Naive thymus-derived CD4-positive, alpha-beta T cell (primary cell): ENCODE measurements at regions not wholly inside any gene's neighbourhood (a gene's known extent, or its start where the extent isn't known, plus 50 kb on each side); places are given as distances from the start of the nearest gene placed in this dataset.

Experiments used
- ATAC-seq: fragments of 150-1000 bp; cut with Tn5 transposase; 2 replicates; pipeline ENCODE4 v1.10.0; 2021; ENCODE audit warnings: mild to moderate bottlenecking, moderate library complexity
- CTCF ChIA-PET: fragments of 350-600 bp; sonication (Branson Sonifier 250); formaldehyde crosslinking; loops from one replicate; lab custom pipeline; 2021; ENCODE audit warnings: antibody characterized with exemption; lab: Charles Lee
- POLR2A ChIA-PET: fragments of 350-600 bp; sonication (Branson Sonifier 250); formaldehyde crosslinking; loops from one replicate; lab custom pipeline; 2021; ENCODE audit warnings: antibody characterized with exemption, inconsistent platforms; lab: Charles Lee
- DNase-seq, 9 donors: peaks; one replicate each; pipeline versions ENCODE4 v3.0.0 to v3.0.0-alpha.2; 2020 to 2022; ENCODE audit warnings: mixed read lengths in 1 of 9
- H3K27ac ChIP-seq: one replicate; pipeline ENCODE4 v1.7.0; 2013; ENCODE audit warnings: mild to moderate bottlenecking, low read depth, low read length, moderate library complexity
- H3K27me3 ChIP-seq, 2 donors: one replicate each; pipeline ENCODE4 v1.7.0; 2013; ENCODE audit warnings: low read length in 2 of 2, mild to moderate bottlenecking in 2 of 2, moderate library complexity in 2 of 2; ENCODE audit not compliant: control insufficient read depth in 2 of 2, insufficient read depth in 2 of 2
- H3K36me3 ChIP-seq, 3 experiments: 1 replicate in 2 of 3; 2 replicates in 1 of 3; pipeline ENCODE4 v1.7.0; 2013; ENCODE audit warnings: low read length in 3 of 3, mild to moderate bottlenecking in 3 of 3, moderate library complexity in 1 of 3; ENCODE audit not compliant: insufficient read depth in 3 of 3, control insufficient read depth in 2 of 3
- H3K4me1 ChIP-seq, 2 donors: one replicate each; pipeline ENCODE4 v1.7.0; 2013; ENCODE audit warnings: low read length in 2 of 2, mild to moderate bottlenecking in 2 of 2, moderate library complexity in 1 of 2; ENCODE audit not compliant: control insufficient read depth in 2 of 2, insufficient read depth in 2 of 2
- H3K4me3 ChIP-seq: 2 replicates; pipeline ENCODE4 v1.7.0; 2013; ENCODE audit warnings: mild to moderate bottlenecking, low read length
- H3K9me3 ChIP-seq, 3 experiments: 1 replicate in 2 of 3; 2 replicates in 1 of 3; pipeline ENCODE4 v1.7.0; 2013; ENCODE audit warnings: low read length in 3 of 3; ENCODE audit not compliant: control insufficient read depth in 2 of 3
- H3K27ac Mint-ChIP-seq, 9 donors: one replicate each; pipeline ENCODE4 v1.8.0; 2020 to 2022; ENCODE audit warnings: mixed read lengths in 9 of 9, mild to moderate bottlenecking in 8 of 9, moderate library complexity in 5 of 9, inconsistent platforms in 2 of 9
- H3K27me3 Mint-ChIP-seq, 5 donors: one replicate each; pipeline ENCODE4 v1.8.0; 2021 to 2022; ENCODE audit warnings: mixed read lengths in 5 of 5, mild to moderate bottlenecking in 1 of 5
- H3K36me3 Mint-ChIP-seq, 5 donors: one replicate each; pipeline ENCODE4 v1.8.0; 2020 to 2022; ENCODE audit warnings: mixed read lengths in 5 of 5, mild to moderate bottlenecking in 3 of 5, inconsistent platforms in 1 of 5
- H3K4me1 Mint-ChIP-seq, 7 donors: one replicate each; pipeline ENCODE4 v1.8.0; 2020 to 2022; ENCODE audit warnings: mixed read lengths in 7 of 7, mild to moderate bottlenecking in 3 of 7, inconsistent platforms in 1 of 7
- H3K4me3 Mint-ChIP-seq, 10 donors: one replicate each; pipeline ENCODE4 v1.8.0; 2020 to 2022; ENCODE audit warnings: mild to moderate bottlenecking in 10 of 10, mixed read lengths in 10 of 10, moderate library complexity in 6 of 10, inconsistent platforms in 2 of 10
- H3K9me3 Mint-ChIP-seq, 11 donors: one replicate each; pipeline ENCODE4 v1.8.0; 2020 to 2022; ENCODE audit warnings: mixed read lengths in 11 of 11, mild to moderate bottlenecking in 4 of 11, inconsistent platforms in 1 of 11, moderate library complexity in 1 of 11
- intact Hi-C, 2 donors: fragments of 100-400 bp; cut with micrococcal nuclease; formaldehyde crosslinking; loops; one replicate each; pipeline ENCODE4 v1.15.1; 2023

- Histone ChIP-seq H3K4me1 (no peaks in the 10 kb centered on the region), H3K36me3 (no peaks in the 10 kb centered on the region), H3K27me3 (no peaks in the 10 kb centered on the region), H3K9me3 (no peaks in the 10 kb centered on the region), H3K27ac (no peak overlapping the region), H3K4me3 (no peak overlapping the region)
- DNase-seq: no peak
- H3K4me1 Mint-ChIP-seq: no peaks in the 10 kb centered on the region
- H3K9me3 Mint-ChIP-seq: peaks cover 0 to 2% (median 0%) of the 10 kb centered on the region in 11 donors
- H3K4me3 Mint-ChIP-seq: no peak overlapping the region
- H3K27me3 Mint-ChIP-seq: peaks cover 2 to 15% (median 9%) of the 10 kb centered on the region in 5 donors
- no peak for ATAC-seq
- ChIA-PET POLR2A (no interaction called here), CTCF (no interaction called here)
- intact Hi-C loops: no loop called here
- H3K36me3 Mint-ChIP-seq: no peaks in the 10 kb centered on the region
- no peak overlapping the region for H3K27ac Mint-ChIP-seq
Observed at GRCh38 chr13:100837631-100838030, 163.0 kb upstream of the TMTC4 start.

DNA sequence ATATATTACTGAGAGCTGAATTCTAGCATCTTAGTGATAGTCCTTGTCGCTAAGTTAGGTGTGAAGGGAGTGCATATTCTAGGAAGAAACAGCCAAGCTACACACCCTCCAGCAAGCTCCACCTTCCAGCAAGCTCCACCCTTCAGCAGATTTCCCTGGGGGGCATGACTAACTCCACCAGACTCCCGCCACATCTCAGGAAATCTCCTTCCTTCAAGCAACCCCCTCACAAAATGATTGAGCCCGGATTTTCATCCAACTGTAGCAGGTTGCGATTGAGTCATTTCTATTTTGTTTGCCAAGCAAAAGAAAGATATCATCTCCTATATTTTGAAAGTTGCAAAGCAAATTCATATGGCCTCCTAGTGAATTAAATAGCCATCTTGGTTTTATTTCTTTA lies 162.1 kb upstream of the TMTC4 start:
- H3K36me3 ChIP-seq: no peaks in the 10 kb centered on the region
- ATAC-seq (no peak), DNase-seq (no peak)
- peaks cover 0 to 7% (median 3%) of the 10 kb centered on the region in 11 donors for H3K9me3 Mint-ChIP-seq
- CTCF ChIA-PET: no interaction called here
- no peak overlapping the region for H3K27ac Mint-ChIP-seq
- peaks cover 2 to 14% (median 12%) of the 10 kb centered on the region in 5 donors for H3K27me3 Mint-ChIP-seq
- intact Hi-C loops: no loop called here
- H3K4me3 ChIP-seq: no peak overlapping the region
- POLR2A ChIA-PET: no interaction called here
- no peak overlapping the region for H3K27ac ChIP-seq
- no peaks in the 10 kb centered on the region for H3K27me3 ChIP-seq
- no peak overlapping the region for H3K4me3 Mint-ChIP-seq
- no peaks in the 10 kb centered on the region for H3K9me3 ChIP-seq
- no peaks in the 10 kb centered on the region for H3K4me1 Mint-ChIP-seq
- no peaks in the 10 kb centered on the region for H3K4me1 ChIP-seq
- H3K36me3 Mint-ChIP-seq: no peaks in the 10 kb centered on the region

GRCh38 chr13:100835695-100836094 lies 161.1 kb upstream of the TMTC4 start:
- H3K9me3 ChIP-seq: no peaks in the 10 kb centered on the region
- Mint-ChIP-seq H3K27me3 (peaks cover 2 to 15% (median 13%) of the 10 kb centered on the region in 5 donors), H3K4me3 (no peak overlapping the region), H3K9me3 (peaks cover 0 to 12% (median 3%) of the 10 kb centered on the region in 11 donors), H3K4me1 (no peaks in the 10 kb centered on the region), H3K36me3 (no peaks in the 10 kb centered on the region), H3K27ac (no peak overlapping the region)
- no peaks in the 10 kb centered on the region for H3K27me3 ChIP-seq
- intact Hi-C loops: no loop called here
- no peak for ATAC-seq
- no peaks in the 10 kb centered on the region for H3K36me3 ChIP-seq
- no peak overlapping the region for H3K27ac ChIP-seq
- POLR2A ChIA-PET: no interaction called here
- H3K4me3 ChIP-seq: no peak overlapping the region
- H3K4me1 ChIP-seq: no peaks in the 10 kb centered on the region
- no peak for DNase-seq
- CTCF ChIA-PET: no interaction called here

DNA sequence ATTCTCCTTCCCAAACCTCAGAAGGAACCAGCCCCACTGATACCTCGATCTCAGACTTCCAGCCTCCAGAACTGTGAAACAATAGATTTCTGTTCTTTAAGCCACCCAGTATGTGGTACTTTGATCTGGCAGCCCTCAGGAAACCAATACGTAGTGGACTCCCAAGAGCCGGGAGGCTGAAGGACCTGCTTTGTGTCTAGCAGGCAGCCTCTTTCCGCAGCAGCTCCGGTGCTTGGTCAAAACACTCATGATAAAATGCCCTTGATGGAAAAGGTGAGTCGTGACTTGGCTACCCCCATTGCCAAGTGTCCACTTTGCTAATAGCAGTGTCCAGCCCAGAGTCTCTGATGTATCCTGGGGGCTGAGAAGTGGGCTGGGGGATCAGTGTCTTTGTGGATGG lies 158.8 kb upstream of the TMTC4 start:
- CTCF ChIA-PET: no interaction called here
- no peak overlapping the region for H3K27ac ChIP-seq
- no peaks in the 10 kb centered on the region for H3K36me3 Mint-ChIP-seq
- intact Hi-C loops: no loop called here
- H3K36me3 ChIP-seq: no peaks in the 10 kb centered on the region
- DNase-seq (no peak), ATAC-seq (no peak)
- H3K9me3 Mint-ChIP-seq: peaks cover 0 to 29% (median 10%) of the 10 kb centered on the region in 11 donors
- no peaks in the 10 kb centered on the region for H3K4me1 Mint-ChIP-seq
- no peaks in the 10 kb centered on the region for H3K4me1 ChIP-seq
- H3K9me3 ChIP-seq: no peaks in the 10 kb centered on the region
- H3K4me3 Mint-ChIP-seq: no peak overlapping the region
- H3K27ac Mint-ChIP-seq: no peak overlapping the region
- H3K27me3 ChIP-seq: no peaks in the 10 kb centered on the region
- H3K4me3 ChIP-seq: no peak overlapping the region
- peaks cover 3 to 21% (median 6%) of the 10 kb centered on the region in 5 donors for H3K27me3 Mint-ChIP-seq
- POLR2A ChIA-PET: no interaction called here

GRCh38 chr13:100828226-100828625 lies 153.6 kb upstream of the TMTC4 start:
- peaks cover 0 to 29% (median 10%) of the 10 kb centered on the region in 11 donors for H3K9me3 Mint-ChIP-seq
- Histone ChIP-seq H3K27ac (no peak overlapping the region), H3K9me3 (no peaks in the 10 kb centered on the region), H3K27me3 (no peaks in the 10 kb centered on the region), H3K36me3 (no peaks in the 10 kb centered on the region), H3K4me1 (no peaks in the 10 kb centered on the region), H3K4me3 (no peak overlapping the region)
- DNase-seq (no peak), ATAC-seq (no peak)
- CTCF ChIA-PET: no interaction called here
- H3K27ac Mint-ChIP-seq: no peak overlapping the region
- H3K36me3 Mint-ChIP-seq: no peaks in the 10 kb centered on the region
- POLR2A ChIA-PET: no interaction called here
- H3K27me3 Mint-ChIP-seq: peaks cover 6 to 23% (median 20%) of the 10 kb centered on the region in 5 donors
- no peak overlapping the region for H3K4me3 Mint-ChIP-seq
- H3K4me1 Mint-ChIP-seq: no peaks in the 10 kb centered on the region
- intact Hi-C loops: no loop called here

- no peaks in the 10 kb centered on the region for H3K36me3 Mint-ChIP-seq
- H3K27me3 Mint-ChIP-seq: peaks cover 3 to 20% (median 18%) of the 10 kb centered on the region in 5 donors
- no peaks in the 10 kb centered on the region for H3K27me3 ChIP-seq
- CTCF ChIA-PET: no interaction called here
- H3K4me1 Mint-ChIP-seq: no peaks in the 10 kb centered on the region
- no peak overlapping the region for H3K4me3 Mint-ChIP-seq
- intact Hi-C loops: no loop called here
- H3K27ac Mint-ChIP-seq: no peak overlapping the region
- H3K4me1 ChIP-seq: no peaks in the 10 kb centered on the region
- H3K9me3 ChIP-seq: no peaks in the 10 kb centered on the region
- H3K9me3 Mint-ChIP-seq: peaks cover 0 to 29% (median 10%) of the 10 kb centered on the region in 11 donors
- H3K27ac ChIP-seq: no peak overlapping the region
- POLR2A ChIA-PET: no interaction called here
- no peak for DNase-seq
- no peak for ATAC-seq
- no peak overlapping the region for H3K4me3 ChIP-seq
- no peaks in the 10 kb centered on the region for H3K36me3 ChIP-seq
Observed at GRCh38 chr13:100827489-100828176, 153.0 kb upstream of the TMTC4 start.

GRCh38 chr13:100826441-100826840 lies 151.8 kb upstream of the TMTC4 start:
- Mint-ChIP-seq H3K9me3 (peaks cover 0 to 22% (median 5%) of the 10 kb centered on the region in 11 donors), H3K4me3 (no peak overlapping the region), H3K27ac (no peak overlapping the region), H3K36me3 (no peaks in the 10 kb centered on the region), H3K27me3 (peaks cover 3 to 20% (median 13%) of the 10 kb centered on the region in 5 donors), H3K4me1 (no peaks in the 10 kb centered on the region)
- ChIA-PET CTCF (interaction anchor here (0.7 kb wide), 1 partner anchor 279 kb away, joined by 4 read pairs; no protein-coding TSS in a partner anchor), POLR2A (no interaction called here)
- Histone ChIP-seq H3K27me3 (no peaks in the 10 kb centered on the region), H3K27ac (no peak overlapping the region), H3K36me3 (no peaks in the 10 kb centered on the region), H3K4me1 (no peaks in the 10 kb centered on the region), H3K9me3 (no peaks in the 10 kb centered on the region), H3K4me3 (no peak overlapping the region)
- DNase-seq (no peak), ATAC-seq (no peak)
- intact Hi-C loops: no loop called here
